Fibroblast of villous mesenchyme (primary cell): ENCODE measurements at regions not wholly inside any gene's neighbourhood (a gene's known extent, or its start where the extent isn't known, plus 50 kb on each side); places are given as distances from the start of the nearest gene placed in this dataset.
"Not testable (repeated sequence)": the region's sequence is repeated elsewhere in the genome, so short reads cannot be mapped to it uniquely, and the experiment has no call there.

Experiments used
- DNase-seq: peaks from one replicate; pipeline ENCODE4 v3.0.0-alpha.2; 2010; ENCODE audit warnings: low read depth
- H3K4me3 ChIP-seq: 2 replicates; pipeline ENCODE4 v1.5.1; 2011; ENCODE audit warnings: low read depth, mild to moderate bottlenecking, low read length
- CTCF ChIP-seq: IDR thresholded peaks from 2 replicates; pipeline ENCODE4 v1.5.1; 2012; ENCODE audit warnings: low read depth, mild to moderate bottlenecking, low read length; ENCODE audit not compliant: insufficient read depth

DNA sequence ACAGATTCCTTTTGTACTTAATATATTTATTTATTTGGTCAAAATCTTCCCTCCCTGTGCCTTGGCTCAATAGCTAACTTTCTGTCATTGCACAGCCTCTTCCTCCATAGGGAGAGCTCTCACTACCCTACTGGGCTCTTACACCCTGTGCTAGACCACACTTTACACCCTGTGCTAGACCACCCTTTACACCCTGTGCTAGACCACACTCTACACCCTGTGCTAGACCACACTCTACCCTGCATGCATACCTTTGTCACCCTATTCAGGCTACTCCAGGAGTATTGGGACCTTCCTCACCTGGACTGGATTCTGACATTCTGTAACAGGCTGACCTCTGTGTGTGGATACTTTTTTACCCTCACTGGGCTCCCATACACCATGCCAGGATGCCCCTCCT, 298.5 kb upstream of the TPK1 start:
- no peak overlapping the region for H3K4me3 ChIP-seq
- TF ChIP-seq CTCF, result no peak
- DNase-seq, result no peak

DNA sequence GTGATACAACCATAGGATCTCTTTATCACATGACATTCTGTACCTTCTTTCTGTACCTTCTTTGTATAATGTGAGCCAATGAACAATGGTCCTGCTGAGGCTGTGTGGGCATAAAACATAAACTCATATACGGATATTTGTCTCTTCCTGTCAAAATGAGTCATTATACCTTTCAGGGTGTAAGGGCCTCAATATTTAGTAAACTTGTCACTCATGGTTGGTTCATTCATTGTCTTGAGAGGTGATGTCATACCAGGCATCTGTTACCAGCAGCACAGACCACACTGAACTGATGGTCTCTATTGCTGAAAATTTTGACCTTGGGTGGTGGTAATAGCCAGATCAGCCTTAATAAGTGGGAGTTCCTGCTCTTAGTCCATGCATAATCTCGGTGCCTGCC, 287.6 kb upstream of the TPK1 start:
- DNase-seq, result no peak
- TF ChIP-seq CTCF, result no peak
- H3K4me3 ChIP-seq, result no peak overlapping the region

- TF ChIP-seq CTCF, result no peak
- no peak overlapping the region for H3K4me3 ChIP-seq
- no peak for DNase-seq
These were observed 270.1 kb upstream of the TPK1 start for GRCh38 chr7:145106001-145106400.

- no peak for TF ChIP-seq CTCF
- no peak for DNase-seq
- H3K4me3 ChIP-seq, result no peak overlapping the region
These were observed 269.7 kb upstream of the TPK1 start for GRCh38 chr7:145105561-145105960.

DNA sequence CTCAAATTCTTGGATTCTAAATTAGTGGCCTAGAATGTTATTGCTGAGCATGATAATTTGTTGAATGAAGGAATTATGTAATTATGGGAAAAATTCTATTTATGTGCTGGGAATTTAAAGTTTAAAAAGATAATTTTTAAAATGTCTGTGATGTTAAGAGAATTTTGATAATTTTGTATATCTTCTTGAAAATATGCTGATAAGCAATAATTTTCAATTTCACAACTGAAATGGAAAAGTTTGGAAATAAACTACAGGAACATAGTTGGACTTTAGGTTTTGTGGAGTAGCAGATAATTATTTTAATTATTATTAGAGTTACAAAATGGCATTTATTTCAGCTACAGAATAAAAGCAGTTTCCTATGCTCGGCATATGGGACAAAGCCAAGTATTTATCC, 268.5 kb upstream of the TPK1 start:
- no peak for TF ChIP-seq CTCF
- H3K4me3 ChIP-seq, result no peak overlapping the region
- DNase-seq, result no peak

DNA sequence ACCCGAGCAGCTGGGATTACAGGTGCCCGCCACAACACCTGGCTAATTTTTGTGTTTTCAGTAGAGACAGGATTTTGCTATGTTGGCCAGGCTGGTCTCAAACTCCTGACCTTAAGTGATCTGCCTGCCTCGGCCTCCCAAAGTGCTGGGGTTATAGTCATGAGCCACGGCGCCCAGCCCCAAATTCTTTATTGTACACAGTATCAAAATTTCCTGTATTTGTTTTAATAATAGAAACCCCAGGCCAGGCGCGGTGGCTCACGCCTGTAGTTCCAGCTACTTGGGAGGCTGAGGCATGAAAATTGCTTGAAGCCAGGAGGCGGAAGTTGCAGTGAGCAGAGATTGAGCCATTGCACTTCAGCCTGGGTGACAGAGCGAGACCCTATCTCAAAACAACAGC, 266.3 kb upstream of the TPK1 start:
- not testable (repeated sequence) for H3K4me3 ChIP-seq, DNase-seq

DNA sequence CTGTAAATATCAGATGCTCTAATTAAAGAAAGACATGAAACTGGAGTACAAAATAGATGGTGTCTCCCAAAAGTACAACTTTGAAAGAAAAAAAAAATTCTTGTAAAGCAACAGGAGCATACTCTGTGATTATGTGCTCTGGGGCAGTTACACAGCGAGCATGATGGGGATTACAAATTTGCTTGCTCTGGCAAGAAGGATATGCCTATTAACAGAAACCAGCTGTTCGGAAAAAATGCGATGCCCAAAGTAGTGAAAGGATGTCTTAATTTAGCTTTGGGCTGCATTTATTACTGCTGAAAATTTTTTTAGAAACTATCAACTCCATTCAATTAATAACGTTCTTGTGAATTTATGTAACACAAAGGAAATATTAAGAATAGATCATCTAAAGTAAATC, 256.9 kb upstream of the TPK1 start:
- DNase-seq, result no peak
- no peak overlapping the region for H3K4me3 ChIP-seq
- no peak for TF ChIP-seq CTCF
